ENCODE measurements at regions not wholly inside any gene's neighbourhood (a gene's known extent, or its start where the extent isn't known, plus 50 kb on each side); places are given as distances from the start of the nearest gene placed in this dataset.

DNA sequence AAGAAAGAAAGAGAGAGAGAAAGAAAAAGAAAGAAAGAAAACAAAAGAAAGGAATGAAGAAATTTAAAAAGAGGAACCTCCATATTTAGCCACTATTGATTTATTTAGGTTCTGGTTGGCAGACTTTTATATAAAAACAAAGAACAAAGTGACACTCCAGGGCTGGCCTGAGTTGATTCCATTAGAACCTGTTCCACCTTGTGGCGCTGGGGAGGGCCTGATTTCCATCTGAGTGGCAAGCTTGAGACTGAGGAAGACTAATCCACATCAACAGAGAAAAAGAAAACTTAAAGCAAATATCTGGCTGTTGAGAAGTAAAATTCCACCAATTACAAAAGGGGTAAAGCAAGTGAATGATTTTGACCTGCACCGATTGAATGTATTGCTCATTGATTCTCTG, 345.3 kb downstream of the EN1 start:
- Histone ChIP-seq H3K4me3 (ENCODE audit: low read depth, low read length) (no peak overlapping the region), H3K4me1 (ENCODE audit: control insufficient read depth, insufficient read depth, low read length, unreplicated experiment) (no peaks in the 10 kb centered on the region), H3K79me2 (ENCODE audit: control insufficient read depth, insufficient read depth, low read length, unreplicated experiment) (no peaks in the 10 kb centered on the region), H3K36me3 (ENCODE audit: insufficient read depth, low read length) (no peaks in the 10 kb centered on the region), H3K27ac (ENCODE audit: low read depth, low read length) (no peak overlapping the region), H2AFZ (ENCODE audit: low read length, unreplicated experiment) (no peak overlapping the region), H3K27me3 (ENCODE audit: insufficient read depth, low read length) (peaks cover 81% of the 10 kb centered on the region)

DNA sequence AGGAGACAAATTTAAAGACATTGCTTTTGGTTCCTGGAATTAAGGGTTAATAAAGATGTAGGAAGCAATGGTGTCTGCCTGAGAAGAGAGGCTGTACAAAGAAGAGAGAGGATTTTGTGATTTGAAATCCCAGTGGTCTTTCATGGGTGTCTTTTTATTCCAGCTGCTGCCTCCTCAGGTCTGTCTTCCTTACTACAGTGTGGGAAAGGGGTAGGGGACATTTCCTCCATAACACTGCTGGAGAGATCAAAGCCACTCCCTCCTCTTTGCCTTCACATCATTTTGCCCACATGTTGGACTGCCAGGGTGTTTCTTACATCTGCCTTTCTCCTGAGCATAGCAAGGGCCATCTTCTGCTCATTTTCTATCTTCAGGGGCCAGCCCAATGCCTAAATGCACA, 348.5 kb downstream of the EN1 start:
- no peaks in the 10 kb centered on the region for H3K4me1 ChIP-seq (ENCODE audit: control insufficient read depth, insufficient read depth, low read length, unreplicated experiment)
- no peaks in the 10 kb centered on the region for H3K36me3 ChIP-seq (ENCODE audit: insufficient read depth, low read length)
- no peak overlapping the region for H2AFZ ChIP-seq (ENCODE audit: low read length, unreplicated experiment)
- H3K4me3 ChIP-seq (ENCODE audit: low read depth, low read length), result no peak overlapping the region
- H3K27ac ChIP-seq (ENCODE audit: low read depth, low read length), result no peak overlapping the region
- H3K27me3 ChIP-seq (ENCODE audit: insufficient read depth, low read length), result peaks cover 60% of the 10 kb centered on the region
- H3K79me2 ChIP-seq (ENCODE audit: control insufficient read depth, insufficient read depth, low read length, unreplicated experiment), result no peaks in the 10 kb centered on the region

DNA sequence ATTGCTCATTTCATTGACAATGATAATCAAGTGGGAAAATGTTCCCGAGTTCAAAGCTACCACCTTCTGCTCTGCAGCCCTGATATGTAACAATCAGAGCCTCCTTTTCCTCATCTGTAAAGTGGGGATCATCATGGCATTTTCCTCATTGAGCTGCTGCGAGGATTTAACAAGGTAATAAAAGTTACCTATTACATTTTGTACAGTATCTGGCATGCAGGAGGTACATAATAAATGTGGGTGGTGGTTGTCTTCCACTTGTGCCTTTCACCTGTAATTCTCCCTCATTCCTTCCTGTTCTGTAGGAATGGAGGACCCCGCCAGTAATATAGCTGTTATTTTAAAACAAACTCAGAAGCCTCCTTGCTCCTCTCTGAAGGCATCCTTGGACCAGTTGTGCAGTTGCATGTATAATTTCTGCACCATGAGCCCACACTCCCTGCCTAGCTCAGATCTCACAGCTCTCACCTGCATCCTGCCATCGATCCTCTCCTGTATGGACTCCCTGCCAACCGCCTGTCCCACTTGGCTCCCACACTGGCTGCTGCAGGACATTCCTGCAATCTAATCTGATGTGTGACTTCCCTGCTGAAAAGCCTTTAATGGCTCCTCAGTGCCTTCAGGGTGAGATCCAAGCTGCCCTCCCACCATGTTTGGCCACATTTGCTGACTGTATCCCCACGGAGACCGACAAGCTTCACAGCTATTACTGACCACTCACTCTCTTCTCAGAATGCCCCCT, 350.4 kb downstream of the EN1 start:
- peaks cover 47% of the 10 kb centered on the region for H3K27me3 ChIP-seq (ENCODE audit: insufficient read depth, low read length)
- no peaks in the 10 kb centered on the region for H3K36me3 ChIP-seq (ENCODE audit: insufficient read depth, low read length)
- no peaks in the 10 kb centered on the region for H3K4me1 ChIP-seq (ENCODE audit: control insufficient read depth, insufficient read depth, low read length, unreplicated experiment)
- H2AFZ ChIP-seq (ENCODE audit: low read length, unreplicated experiment), result no peak overlapping the region
- no peak overlapping the region for H3K4me3 ChIP-seq (ENCODE audit: low read depth, low read length)
- H3K27ac ChIP-seq (ENCODE audit: low read depth, low read length), result no peak overlapping the region
- no peaks in the 10 kb centered on the region for H3K79me2 ChIP-seq (ENCODE audit: control insufficient read depth, insufficient read depth, low read length, unreplicated experiment)

DNA sequence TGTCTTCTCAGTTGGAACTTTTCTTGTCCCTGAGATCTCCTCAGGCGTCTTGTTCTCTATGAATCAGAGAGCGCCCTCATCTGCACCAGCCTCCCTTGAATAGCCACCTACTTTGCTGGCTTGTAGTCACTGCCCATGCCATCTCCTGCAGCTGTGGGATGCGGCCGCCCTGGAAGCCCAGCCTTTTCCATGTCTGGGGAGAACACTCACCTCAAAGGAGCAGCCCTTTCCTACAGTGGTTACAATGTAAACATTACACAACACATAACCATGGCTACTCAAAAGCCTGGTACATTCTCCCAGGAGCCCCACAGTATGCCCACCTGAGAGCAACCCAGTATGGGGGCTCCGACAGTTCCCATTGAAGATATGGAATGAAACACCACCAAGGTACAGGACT, 351.0 kb downstream of the EN1 start:
- no peak overlapping the region for H2AFZ ChIP-seq (ENCODE audit: low read length, unreplicated experiment)
- peaks cover 51% of the 10 kb centered on the region for H3K27me3 ChIP-seq (ENCODE audit: insufficient read depth, low read length)
- H3K27ac ChIP-seq (ENCODE audit: low read depth, low read length), result no peak overlapping the region
- no peaks in the 10 kb centered on the region for H3K36me3 ChIP-seq (ENCODE audit: insufficient read depth, low read length)
- no peaks in the 10 kb centered on the region for H3K4me1 ChIP-seq (ENCODE audit: control insufficient read depth, insufficient read depth, low read length, unreplicated experiment)
- H3K79me2 ChIP-seq (ENCODE audit: control insufficient read depth, insufficient read depth, low read length, unreplicated experiment), result no peaks in the 10 kb centered on the region
- H3K4me3 ChIP-seq (ENCODE audit: low read depth, low read length), result no peak overlapping the region

DNA sequence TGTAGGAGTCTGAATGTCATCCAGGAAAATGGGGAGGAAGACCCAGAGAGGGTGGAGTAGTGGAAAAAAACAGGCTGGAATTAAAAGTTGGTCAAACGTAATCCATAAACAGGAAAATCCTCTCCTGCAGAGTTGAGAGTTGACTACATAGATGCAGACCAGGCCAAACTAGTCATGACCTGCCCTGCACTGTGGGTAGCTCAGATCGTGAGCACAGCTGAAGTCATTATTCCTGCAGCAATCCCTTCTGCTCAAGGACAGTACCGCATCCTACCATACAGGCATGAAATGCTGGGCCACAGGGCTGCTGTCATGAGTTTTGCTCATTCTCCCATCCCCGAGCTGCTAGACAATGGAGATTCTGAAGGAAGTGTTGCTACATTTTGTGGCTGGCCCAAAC, 352.2 kb downstream of the EN1 start:
- H2AFZ ChIP-seq (ENCODE audit: low read length, unreplicated experiment), result no peak overlapping the region
- H3K36me3 ChIP-seq (ENCODE audit: insufficient read depth, low read length), result no peaks in the 10 kb centered on the region
- H3K79me2 ChIP-seq (ENCODE audit: control insufficient read depth, insufficient read depth, low read length, unreplicated experiment), result no peaks in the 10 kb centered on the region
- H3K4me1 ChIP-seq (ENCODE audit: control insufficient read depth, insufficient read depth, low read length, unreplicated experiment), result no peaks in the 10 kb centered on the region
- H3K27me3 ChIP-seq (ENCODE audit: insufficient read depth, low read length), result peaks cover 52% of the 10 kb centered on the region
- H3K27ac ChIP-seq (ENCODE audit: low read depth, low read length), result no peak overlapping the region
- no peak overlapping the region for H3K4me3 ChIP-seq (ENCODE audit: low read depth, low read length)

DNA sequence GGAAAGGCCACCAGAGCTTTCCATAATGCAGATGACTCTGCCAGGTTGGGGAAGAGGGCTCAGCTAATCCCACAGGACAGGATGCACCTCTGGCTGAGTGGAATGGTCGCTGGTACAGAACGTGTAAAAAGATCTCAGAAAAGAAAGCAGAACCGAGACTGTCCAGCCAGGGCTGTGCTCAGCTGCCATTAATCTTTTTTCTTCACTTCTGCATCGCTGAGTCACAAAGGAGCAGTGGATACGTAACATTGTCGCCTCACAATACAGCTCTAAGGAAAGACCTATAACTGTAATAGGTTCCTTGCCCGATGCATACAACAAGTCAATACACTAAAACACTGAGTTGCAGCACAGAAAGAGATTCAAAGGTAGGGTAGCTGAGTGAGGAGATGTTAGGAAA, 354.2 kb downstream of the EN1 start:
- Histone ChIP-seq H3K4me3 (ENCODE audit: low read depth, low read length) (no peak overlapping the region), H3K36me3 (ENCODE audit: insufficient read depth, low read length) (no peaks in the 10 kb centered on the region), H3K4me1 (ENCODE audit: control insufficient read depth, insufficient read depth, low read length, unreplicated experiment) (no peaks in the 10 kb centered on the region), H3K79me2 (ENCODE audit: control insufficient read depth, insufficient read depth, low read length, unreplicated experiment) (no peaks in the 10 kb centered on the region), H3K27ac (ENCODE audit: low read depth, low read length) (no peak overlapping the region), H2AFZ (ENCODE audit: low read length, unreplicated experiment) (no peak overlapping the region), H3K27me3 (ENCODE audit: insufficient read depth, low read length) (peaks cover 53% of the 10 kb centered on the region)

DNA sequence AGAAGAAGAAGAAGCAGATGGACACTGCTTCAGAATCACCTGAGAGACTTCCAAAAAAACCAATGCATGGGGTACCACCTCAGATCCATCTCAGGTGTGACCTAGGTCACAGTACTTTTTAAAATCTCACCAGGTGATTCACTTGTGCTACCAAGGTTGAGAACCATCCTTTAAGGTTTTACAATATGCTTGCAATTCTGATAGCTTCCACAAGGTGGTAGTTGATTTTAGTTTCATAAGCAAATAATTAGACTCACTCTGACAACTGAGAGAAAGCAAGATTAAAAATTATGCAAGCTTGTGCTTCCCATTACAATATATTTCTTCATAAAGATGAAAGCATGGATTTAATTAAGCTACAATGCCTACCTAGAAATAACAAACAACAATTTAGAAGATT, 355.1 kb downstream of the EN1 start:
- peaks cover 47% of the 10 kb centered on the region for H3K27me3 ChIP-seq (ENCODE audit: insufficient read depth, low read length)
- H3K79me2 ChIP-seq (ENCODE audit: control insufficient read depth, insufficient read depth, low read length, unreplicated experiment), result no peaks in the 10 kb centered on the region
- no peak overlapping the region for H3K4me3 ChIP-seq (ENCODE audit: low read depth, low read length)
- no peak overlapping the region for H2AFZ ChIP-seq (ENCODE audit: low read length, unreplicated experiment)
- no peaks in the 10 kb centered on the region for H3K36me3 ChIP-seq (ENCODE audit: insufficient read depth, low read length)
- H3K4me1 ChIP-seq (ENCODE audit: control insufficient read depth, insufficient read depth, low read length, unreplicated experiment), result no peaks in the 10 kb centered on the region
- no peak overlapping the region for H3K27ac ChIP-seq (ENCODE audit: low read depth, low read length)

DNA sequence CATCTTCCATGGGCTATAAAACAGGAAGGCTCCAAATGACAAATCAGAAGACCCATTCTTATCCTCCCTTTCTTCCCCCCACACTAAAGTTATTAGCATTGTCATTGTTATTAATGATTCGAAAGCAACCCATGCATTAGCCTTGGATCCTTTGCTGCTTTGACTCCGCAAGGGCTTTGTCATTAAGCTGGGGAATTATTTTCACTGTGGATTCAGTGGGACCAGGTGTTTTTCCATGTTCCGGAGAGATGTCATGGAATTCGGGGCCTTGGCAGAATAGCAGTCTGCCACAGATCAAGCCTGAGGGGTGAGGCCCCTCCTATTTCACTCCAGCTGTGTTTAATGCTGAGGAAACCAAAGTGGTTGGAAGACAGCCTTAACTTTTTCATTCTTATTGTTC, 357.1 kb downstream of the EN1 start:
- Histone ChIP-seq H3K4me1 (ENCODE audit: control insufficient read depth, insufficient read depth, low read length, unreplicated experiment) (no peaks in the 10 kb centered on the region), H3K4me3 (ENCODE audit: low read depth, low read length) (no peak overlapping the region), H2AFZ (ENCODE audit: low read length, unreplicated experiment) (no peak overlapping the region), H3K27me3 (ENCODE audit: insufficient read depth, low read length) (peaks cover 43% of the 10 kb centered on the region), H3K27ac (ENCODE audit: low read depth, low read length) (no peak overlapping the region), H3K79me2 (ENCODE audit: control insufficient read depth, insufficient read depth, low read length, unreplicated experiment) (no peaks in the 10 kb centered on the region), H3K36me3 (ENCODE audit: insufficient read depth, low read length) (no peaks in the 10 kb centered on the region)

DNA sequence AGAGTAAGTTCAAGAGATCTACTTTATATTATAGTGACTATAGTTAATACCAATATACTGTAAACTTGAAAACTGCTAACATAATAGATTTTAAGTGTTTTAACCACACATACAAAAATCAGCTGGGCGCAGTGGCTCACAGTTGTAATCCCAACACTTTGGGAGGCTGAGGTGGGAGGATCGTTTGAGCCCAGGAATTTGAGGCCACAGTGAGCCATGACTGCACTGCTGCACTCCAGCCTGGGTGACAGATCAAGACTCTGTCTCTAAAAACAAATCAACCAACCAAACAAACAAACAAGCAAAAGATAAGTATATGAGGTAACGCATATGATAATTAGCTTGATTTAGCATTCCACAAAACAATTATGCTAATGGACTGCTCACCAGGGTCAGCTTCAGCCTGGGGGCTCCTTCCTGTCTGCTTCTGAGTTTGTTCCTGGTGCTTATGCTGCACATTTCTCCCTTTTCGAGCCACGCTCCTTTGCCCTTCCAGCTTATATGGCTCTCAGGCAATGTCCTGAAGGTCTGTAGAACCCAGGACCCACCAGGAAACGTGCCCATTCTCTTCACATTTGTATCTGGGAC, 357.6 kb downstream of the EN1 start:
- H3K27ac ChIP-seq (ENCODE audit: low read depth, low read length), result no peak overlapping the region
- no peak overlapping the region for H3K4me3 ChIP-seq (ENCODE audit: low read depth, low read length)
- peaks cover 38% of the 10 kb centered on the region for H3K27me3 ChIP-seq (ENCODE audit: insufficient read depth, low read length)
- H2AFZ ChIP-seq (ENCODE audit: low read length, unreplicated experiment), result no peak overlapping the region
- no peaks in the 10 kb centered on the region for H3K36me3 ChIP-seq (ENCODE audit: insufficient read depth, low read length)
- H3K4me1 ChIP-seq (ENCODE audit: control insufficient read depth, insufficient read depth, low read length, unreplicated experiment), result no peaks in the 10 kb centered on the region
- no peaks in the 10 kb centered on the region for H3K79me2 ChIP-seq (ENCODE audit: control insufficient read depth, insufficient read depth, low read length, unreplicated experiment)

DNA sequence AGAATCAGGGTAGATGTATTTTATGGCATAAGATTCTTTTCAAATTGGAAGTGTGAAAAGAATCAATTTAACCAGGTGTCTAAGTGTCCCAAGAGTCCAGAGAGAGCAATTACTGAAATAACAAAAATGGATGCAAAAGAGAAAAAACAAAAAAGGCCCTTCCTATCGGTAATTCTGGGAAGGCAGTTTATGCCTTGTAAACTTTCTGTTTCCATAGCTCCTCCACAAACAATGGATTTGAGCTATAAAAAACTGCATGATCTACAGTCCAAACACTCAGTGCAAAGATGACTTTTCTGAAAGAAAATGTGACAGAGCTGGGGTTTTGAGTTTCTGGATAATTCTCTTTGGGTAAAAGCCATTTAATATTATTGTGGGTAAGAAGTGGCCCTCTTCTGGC, 366.1 kb downstream of the EN1 start:
- no peaks in the 10 kb centered on the region for H3K4me1 ChIP-seq (ENCODE audit: control insufficient read depth, insufficient read depth, low read length, unreplicated experiment)
- H3K27me3 ChIP-seq (ENCODE audit: insufficient read depth, low read length), result peaks cover 40% of the 10 kb centered on the region
- no peak overlapping the region for H2AFZ ChIP-seq (ENCODE audit: low read length, unreplicated experiment)
- H3K79me2 ChIP-seq (ENCODE audit: control insufficient read depth, insufficient read depth, low read length, unreplicated experiment), result no peaks in the 10 kb centered on the region
- no peak overlapping the region for H3K27ac ChIP-seq (ENCODE audit: low read depth, low read length)
- H3K36me3 ChIP-seq (ENCODE audit: insufficient read depth, low read length), result no peaks in the 10 kb centered on the region
- H3K4me3 ChIP-seq (ENCODE audit: low read depth, low read length), result no peak overlapping the region

DNA sequence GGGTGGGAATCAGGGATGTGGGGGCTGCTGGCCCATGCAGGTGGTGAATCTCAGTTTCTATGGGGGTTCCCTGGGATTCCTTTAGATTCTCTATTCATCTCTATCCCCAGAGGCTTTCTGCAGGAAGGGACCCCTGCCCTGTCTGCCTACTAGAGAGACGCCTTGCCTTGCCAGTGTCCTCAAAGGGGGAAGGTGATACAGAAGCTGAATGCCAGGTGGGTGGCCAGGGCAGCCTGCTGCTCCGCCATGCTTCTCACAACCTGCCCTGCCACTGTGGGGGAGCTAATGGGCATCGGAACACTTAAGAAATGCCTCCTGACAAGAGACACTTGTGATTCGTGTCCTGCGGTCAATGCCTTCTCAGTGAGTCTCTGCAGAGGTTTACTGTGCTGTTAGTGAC, 368.4 kb downstream of the EN1 start:
- Histone ChIP-seq H3K27me3 (ENCODE audit: insufficient read depth, low read length) (peaks cover 34% of the 10 kb centered on the region), H2AFZ (ENCODE audit: low read length, unreplicated experiment) (no peak overlapping the region)

More for the DNA sequence above, 368.4 kb downstream of the EN1 start:
- H3K79me2 ChIP-seq (ENCODE audit: control insufficient read depth, insufficient read depth, low read length, unreplicated experiment), result no peaks in the 10 kb centered on the region
- no peaks in the 10 kb centered on the region for H3K36me3 ChIP-seq (ENCODE audit: insufficient read depth, low read length)
- no peak overlapping the region for H3K4me3 ChIP-seq (ENCODE audit: low read depth, low read length)
- H3K4me1 ChIP-seq (ENCODE audit: control insufficient read depth, insufficient read depth, low read length, unreplicated experiment), result no peaks in the 10 kb centered on the region
- H3K27ac ChIP-seq (ENCODE audit: low read depth, low read length), result no peak overlapping the region

All from ACC112 (cell line).